ENCODE measurements at regions not wholly inside any gene's neighbourhood (a gene's known extent, or its start where the extent isn't known, plus 50 kb on each side); places are given as distances from the start of the nearest gene placed in this dataset.

GRCh38 chr1:14128096-14128495 lies 428.1 kb downstream of the PRDM2 start:
- DNase-seq (ENCODE audit: low read depth in 3 of 3, low spot score in 2 of 3), result no peak

GRCh38 chr1:14129009-14129408 lies 429.0 kb downstream of the PRDM2 start:
- DNase-seq (ENCODE audit: low read depth in 3 of 3, low spot score in 2 of 3), result no peak

- no peak for DNase-seq (ENCODE audit: low read depth in 3 of 3, low spot score in 2 of 3)
These were observed 435.1 kb downstream of the PRDM2 start for GRCh38 chr1:14135070-14135469.

GRCh38 chr1:14136152-14136763 lies 436.3 kb downstream of the PRDM2 start:
- no peak for DNase-seq (ENCODE audit: low read depth in 3 of 3, low spot score in 2 of 3)

GRCh38 chr1:14136881-14137280 lies 436.9 kb downstream of the PRDM2 start:
- DNase-seq (ENCODE audit: low read depth in 3 of 3, low spot score in 2 of 3), result no peak

- no peak for DNase-seq (ENCODE audit: low read depth in 3 of 3, low spot score in 2 of 3)
These were observed 437.6 kb downstream of the PRDM2 start for GRCh38 chr1:14137411-14138134.

- no peak for DNase-seq (ENCODE audit: low read depth in 3 of 3, low spot score in 2 of 3)
These were observed 438.1 kb downstream of the PRDM2 start for GRCh38 chr1:14138135-14138506.

GRCh38 chr1:14138687-14139086 lies 438.7 kb downstream of the PRDM2 start:
- no peak for DNase-seq (ENCODE audit: low read depth in 3 of 3, low spot score in 2 of 3)

- no peak for DNase-seq (ENCODE audit: low read depth in 3 of 3, low spot score in 2 of 3)
These were observed 440.9 kb downstream of the PRDM2 start for GRCh38 chr1:14140831-14141401.

GRCh38 chr1:14141656-14142055 lies 441.7 kb downstream of the PRDM2 start:
- DNase-seq (ENCODE audit: low read depth in 3 of 3, low spot score in 2 of 3), result no peak

GRCh38 chr1:14142397-14143100 lies 442.6 kb downstream of the PRDM2 start:
- DNase-seq (ENCODE audit: low read depth in 3 of 3, low spot score in 2 of 3), result no peak

- DNase-seq (ENCODE audit: low read depth in 3 of 3, low spot score in 2 of 3), result no peak
These were observed 443.8 kb downstream of the PRDM2 start for GRCh38 chr1:14143777-14144176.

- DNase-seq (ENCODE audit: low read depth in 3 of 3, low spot score in 2 of 3), result no peak
These were observed 448.5 kb downstream of the PRDM2 start for GRCh38 chr1:14148526-14148925.

GRCh38 chr1:14149431-14149830 lies 449.1 kb upstream of the KAZN start:
- DNase-seq (ENCODE audit: low read depth in 3 of 3, low spot score in 2 of 3), result no peak

GRCh38 chr1:14156543-14156942 lies 441.9 kb upstream of the KAZN start:
- no peak for DNase-seq (ENCODE audit: low read depth in 3 of 3, low spot score in 2 of 3)

- no peak for DNase-seq (ENCODE audit: low read depth in 3 of 3, low spot score in 2 of 3)
These were observed 437.7 kb upstream of the KAZN start for GRCh38 chr1:14160781-14161180.

GRCh38 chr1:14163246-14163645 lies 435.2 kb upstream of the KAZN start:
- no peak for DNase-seq (ENCODE audit: low read depth in 3 of 3, low spot score in 2 of 3)

GRCh38 chr1:14165371-14165801 lies 433.1 kb upstream of the KAZN start:
- DNase-seq (ENCODE audit: low read depth in 3 of 3, low spot score in 2 of 3), result no peak

- no peak for DNase-seq (ENCODE audit: low read depth in 3 of 3, low spot score in 2 of 3)
These were observed 430.6 kb upstream of the KAZN start for GRCh38 chr1:14167884-14168283.

- DNase-seq (ENCODE audit: low read depth in 3 of 3, low spot score in 2 of 3), result no peak
These were observed 430.0 kb upstream of the KAZN start for GRCh38 chr1:14168326-14169063.

GRCh38 chr1:14173598-14173997 lies 424.9 kb upstream of the KAZN start:
- no peak for DNase-seq (ENCODE audit: low read depth in 3 of 3, low spot score in 2 of 3)
